ENCODE measurements at regions not wholly inside any gene's neighbourhood (a gene's known extent, or its start where the extent isn't known, plus 50 kb on each side); places are given as distances from the start of the nearest gene placed in this dataset.

GRCh38 chr1:96466842-96467241, 254.7 kb upstream of the PTBP2 start:
- TF ChIP-seq MXI1 (IDR thresholded peaks at IDR 0.05; ENCODE audit: low read depth, low read length) (no peak), RBM14 (IDR thresholded peaks at IDR 0.05; ENCODE audit: borderline replicate concordance, insufficient read depth, low read depth, low read length) (no peak), FOXM1 (IDR thresholded peaks at IDR 0.05; ENCODE audit: low read depth) (no peak), FOXM1 (CRISPR knock-in tag; IDR thresholded peaks at IDR 0.05; ENCODE audit: low read depth) (no peak), JUN (IDR thresholded peaks at IDR 0.05; ENCODE audit: borderline replicate concordance, low read depth, low read length) (no peak), JUN (CRISPR knock-in tag; IDR thresholded peaks at IDR 0.05; ENCODE audit: borderline replicate concordance) (no peak), EZH2 (IDR thresholded peaks at IDR 0.05; ENCODE audit: borderline replicate concordance, low read depth, low read length) (no peak), YY1 (IDR thresholded peaks at IDR 0.05; ENCODE audit: borderline replicate concordance in 1 of 3, control insufficient read depth in 1 of 3, extremely low read depth in 1 of 3, insufficient read depth in 3 of 3, insufficient read length in 1 of 3, insufficient replicate concordance in 2 of 3, low read depth in 1 of 3, low read length in 2 of 3) (no peak), NR3C1 (CRISPR knock-in tag; IDR thresholded peaks at IDR 0.05) (no peak), SRSF9 (IDR thresholded peaks at IDR 0.05; ENCODE audit: borderline replicate concordance, low read depth, low read length) (no peak), MEF2D (tag; conservative IDR thresholded peaks at IDR 0.05; ENCODE audit: low read depth) (no peak), ZSCAN32 (CRISPR knock-in tag; IDR thresholded peaks at IDR 0.05) (no peak)
- TF ChIP-seq, protein P1, sequence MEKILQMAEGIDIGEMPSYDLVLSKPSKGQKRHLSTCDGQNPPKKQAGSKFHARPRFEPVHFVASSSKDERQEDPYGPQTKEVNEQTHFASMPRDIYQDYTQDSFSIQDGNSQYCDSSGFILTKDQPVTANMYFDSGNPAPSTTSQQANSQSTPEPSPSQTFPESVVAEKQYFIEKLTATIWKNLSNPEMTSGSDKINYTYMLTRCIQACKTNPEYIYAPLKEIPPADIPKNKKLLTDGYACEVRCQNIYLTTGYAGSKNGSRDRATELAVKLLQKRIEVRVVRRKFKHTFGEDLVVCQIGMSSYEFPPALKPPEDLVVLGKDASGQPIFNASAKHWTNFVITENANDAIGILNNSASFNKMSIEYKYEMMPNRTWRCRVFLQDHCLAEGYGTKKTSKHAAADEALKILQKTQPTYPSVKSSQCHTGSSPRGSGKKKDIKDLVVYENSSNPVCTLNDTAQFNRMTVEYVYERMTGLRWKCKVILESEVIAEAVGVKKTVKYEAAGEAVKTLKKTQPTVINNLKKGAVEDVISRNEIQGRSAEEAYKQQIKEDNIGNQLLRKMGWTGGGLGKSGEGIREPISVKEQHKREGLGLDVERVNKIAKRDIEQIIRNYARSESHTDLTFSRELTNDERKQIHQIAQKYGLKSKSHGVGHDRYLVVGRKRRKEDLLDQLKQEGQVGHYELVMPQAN (IDR thresholded peaks at IDR 0.05; ENCODE audit: borderline replicate concordance) = no peak
- TF ChIP-seq, protein P2, sequence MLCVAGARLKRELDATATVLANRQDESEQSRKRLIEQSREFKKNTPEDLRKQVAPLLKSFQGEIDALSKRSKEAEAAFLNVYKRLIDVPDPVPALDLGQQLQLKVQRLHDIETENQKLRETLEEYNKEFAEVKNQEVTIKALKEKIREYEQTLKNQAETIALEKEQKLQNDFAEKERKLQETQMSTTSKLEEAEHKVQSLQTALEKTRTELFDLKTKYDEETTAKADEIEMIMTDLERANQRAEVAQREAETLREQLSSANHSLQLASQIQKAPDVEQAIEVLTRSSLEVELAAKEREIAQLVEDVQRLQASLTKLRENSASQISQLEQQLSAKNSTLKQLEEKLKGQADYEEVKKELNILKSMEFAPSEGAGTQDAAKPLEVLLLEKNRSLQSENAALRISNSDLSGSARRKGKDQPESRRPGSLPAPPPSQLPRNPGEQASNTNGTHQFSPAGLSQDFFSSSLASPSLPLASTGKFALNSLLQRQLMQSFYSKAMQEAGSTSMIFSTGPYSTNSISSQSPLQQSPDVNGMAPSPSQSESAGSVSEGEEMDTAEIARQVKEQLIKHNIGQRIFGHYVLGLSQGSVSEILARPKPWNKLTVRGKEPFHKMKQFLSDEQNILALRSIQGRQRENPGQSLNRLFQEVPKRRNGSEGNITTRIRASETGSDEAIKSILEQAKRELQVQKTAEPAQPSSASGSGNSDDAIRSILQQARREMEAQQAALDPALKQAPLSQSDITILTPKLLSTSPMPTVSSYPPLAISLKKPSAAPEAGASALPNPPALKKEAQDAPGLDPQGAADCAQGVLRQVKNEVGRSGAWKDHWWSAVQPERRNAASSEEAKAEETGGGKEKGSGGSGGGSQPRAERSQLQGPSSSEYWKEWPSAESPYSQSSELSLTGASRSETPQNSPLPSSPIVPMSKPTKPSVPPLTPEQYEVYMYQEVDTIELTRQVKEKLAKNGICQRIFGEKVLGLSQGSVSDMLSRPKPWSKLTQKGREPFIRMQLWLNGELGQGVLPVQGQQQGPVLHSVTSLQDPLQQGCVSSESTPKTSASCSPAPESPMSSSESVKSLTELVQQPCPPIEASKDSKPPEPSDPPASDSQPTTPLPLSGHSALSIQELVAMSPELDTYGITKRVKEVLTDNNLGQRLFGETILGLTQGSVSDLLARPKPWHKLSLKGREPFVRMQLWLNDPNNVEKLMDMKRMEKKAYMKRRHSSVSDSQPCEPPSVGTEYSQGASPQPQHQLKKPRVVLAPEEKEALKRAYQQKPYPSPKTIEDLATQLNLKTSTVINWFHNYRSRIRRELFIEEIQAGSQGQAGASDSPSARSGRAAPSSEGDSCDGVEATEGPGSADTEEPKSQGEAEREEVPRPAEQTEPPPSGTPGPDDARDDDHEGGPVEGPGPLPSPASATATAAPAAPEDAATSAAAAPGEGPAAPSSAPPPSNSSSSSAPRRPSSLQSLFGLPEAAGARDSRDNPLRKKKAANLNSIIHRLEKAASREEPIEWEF (CRISPR knock-in tag; IDR thresholded peaks at IDR 0.05) = no peak
